ENCODE measurements at regions not wholly inside any gene's neighbourhood (a gene's known extent, or its start where the extent isn't known, plus 50 kb on each side); places are given as distances from the start of the nearest gene placed in this dataset.

- TF ChIP-seq CTCF (IDR thresholded peaks at IDR 0.05; ENCODE audit: poor library complexity): no peak
- no peak for TF ChIP-seq EZH2 (IDR thresholded peaks at IDR 0.05; ENCODE audit: borderline replicate concordance)
Measured at GRCh38 chr3:193903512-193903817, 232.5 kb upstream of the HES1 start.

Measured in hepatocyte (in vitro differentiated cells).